HG03457 (cell line): ENCODE measurements at regions not wholly inside any gene's neighbourhood (a gene's known extent, or its start where the extent isn't known, plus 50 kb on each side); places are given as distances from the start of the nearest gene placed in this dataset.

Source experiments
- ATAC-seq: cut with Tn5 transposase; IDR thresholded peaks from one replicate; pipeline ENCODE4 v1.9.1; 2021; ENCODE audit warnings: moderate number of reproducible peaks; ENCODE audit not compliant: unreplicated experiment

DNA sequence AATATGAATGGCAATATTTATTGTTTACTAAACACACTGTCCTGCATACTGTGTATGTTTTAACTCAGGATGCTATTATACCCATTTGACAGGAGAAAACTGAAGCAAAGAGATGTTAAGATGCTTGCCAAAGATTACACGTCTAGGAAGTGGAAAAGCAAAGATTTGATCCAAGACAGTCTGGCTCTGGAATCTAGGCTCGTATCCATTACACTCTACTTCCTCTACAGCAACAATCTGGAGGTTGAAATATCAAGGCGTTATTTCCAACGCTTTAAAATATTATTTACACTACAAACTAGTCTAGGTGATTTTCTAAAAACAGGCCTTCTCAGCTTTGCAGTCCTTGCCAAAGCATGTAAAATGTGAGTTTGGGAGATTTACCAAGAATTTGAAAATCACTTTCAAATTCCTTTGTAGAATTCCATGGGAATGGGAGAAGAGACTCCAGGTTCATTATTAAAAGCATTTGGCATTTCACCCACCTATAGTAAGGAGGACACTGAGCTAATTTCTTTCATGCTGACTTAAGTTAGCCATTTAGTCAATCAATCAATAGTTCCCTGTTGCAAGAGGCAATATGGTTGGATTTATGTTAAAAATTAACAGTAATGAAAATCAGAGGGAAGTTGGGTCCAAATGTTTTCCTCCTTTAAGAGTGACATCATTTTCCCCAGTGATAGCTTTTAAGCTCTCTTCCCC, 356.3 kb upstream of the SMARCA2 start:
- ATAC-seq: no peak

DNA sequence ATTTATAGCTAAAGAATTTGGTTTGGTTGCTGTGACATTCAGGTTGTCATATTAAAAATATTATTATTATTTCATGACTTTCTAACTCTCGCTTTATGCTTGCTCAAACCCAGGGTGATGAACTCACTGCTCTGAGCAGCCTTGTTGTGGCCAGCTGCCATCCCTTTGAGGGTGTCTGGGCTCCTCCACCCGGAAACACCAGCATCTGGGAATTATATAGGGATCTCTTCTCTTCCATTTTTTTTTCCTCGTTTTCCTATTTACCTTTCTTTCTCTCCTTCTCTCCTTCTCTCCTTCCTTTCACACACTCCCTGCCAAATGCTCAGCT, 355.8 kb upstream of the SMARCA2 start:
- no peak for ATAC-seq

DNA sequence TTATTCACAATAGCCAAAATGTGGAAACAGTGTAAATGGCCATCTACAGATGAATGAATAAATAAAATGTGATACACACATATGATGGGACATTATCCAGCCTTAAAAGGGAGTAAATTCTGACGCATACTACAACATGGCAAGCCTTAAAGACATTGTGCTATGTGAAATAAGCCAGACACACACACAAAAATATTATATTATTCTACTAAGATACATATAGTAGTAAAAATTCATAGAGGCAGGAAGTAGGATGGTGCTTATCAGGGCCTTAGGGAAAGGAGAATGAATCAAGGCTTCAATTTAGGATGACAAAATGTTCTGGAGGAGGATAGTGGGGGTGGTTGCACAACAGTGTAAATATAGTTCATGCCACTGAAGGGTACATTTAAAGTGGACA, 346.7 kb upstream of the SMARCA2 start:
- no peak for ATAC-seq

DNA sequence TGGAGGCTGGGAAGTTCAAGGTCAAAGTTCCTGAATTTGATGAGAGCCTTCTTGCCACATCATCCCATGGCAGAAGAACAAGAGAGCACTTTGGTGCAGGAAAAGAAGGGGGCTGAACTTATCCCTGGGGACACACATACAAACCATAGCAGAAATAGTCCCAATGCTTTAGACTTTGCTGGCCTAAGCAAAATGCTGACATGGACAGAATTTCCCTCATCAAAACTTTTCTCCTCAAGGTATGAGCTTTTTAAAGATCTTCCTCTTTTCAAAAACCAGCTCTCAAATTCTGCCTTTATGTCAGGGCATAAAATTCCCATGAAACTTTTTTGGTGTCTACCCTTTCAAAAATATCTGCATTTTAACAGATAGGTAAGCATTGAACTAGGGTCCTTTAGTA, 341.8 kb upstream of the SMARCA2 start:
- ATAC-seq: no peak

DNA sequence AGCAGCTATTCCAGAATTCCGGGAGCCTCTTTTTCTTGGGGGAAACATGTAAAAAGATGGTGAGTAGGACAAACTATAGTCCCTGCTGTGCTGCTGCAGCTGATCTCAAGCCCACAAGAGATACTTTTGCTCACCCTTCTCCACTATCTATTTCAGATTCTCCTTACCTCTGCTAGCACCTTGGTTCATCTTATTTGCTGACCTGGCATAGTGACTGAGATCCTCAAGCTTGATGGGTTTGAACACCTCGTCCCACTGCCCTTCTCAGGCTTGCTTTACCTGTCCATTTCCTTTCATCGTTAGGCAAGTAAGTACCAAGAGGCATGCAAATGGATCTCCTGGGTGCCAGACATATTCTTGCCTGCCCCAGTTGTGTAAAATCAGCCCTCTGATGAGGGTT, 338.4 kb upstream of the SMARCA2 start:
- no peak for ATAC-seq

DNA sequence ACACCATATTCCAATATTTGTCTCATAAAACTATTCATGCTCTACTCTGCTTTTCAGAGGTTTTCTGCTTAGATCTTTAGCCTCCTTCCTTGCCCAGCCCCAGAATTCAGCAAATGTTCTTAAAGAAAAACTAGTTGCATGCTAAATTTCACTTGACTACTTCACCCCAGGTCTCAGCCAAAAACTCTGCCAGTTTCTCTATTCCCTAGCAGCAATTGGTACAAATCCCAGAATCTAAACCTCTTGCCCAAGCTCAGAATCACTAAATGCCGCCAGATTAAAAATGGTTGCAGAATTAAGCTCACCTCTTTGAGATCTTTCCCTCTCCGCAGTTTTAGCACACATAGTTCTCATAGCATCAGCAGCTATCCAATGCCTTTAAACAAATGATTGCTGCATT, 331.2 kb upstream of the SMARCA2 start:
- no peak for ATAC-seq

DNA sequence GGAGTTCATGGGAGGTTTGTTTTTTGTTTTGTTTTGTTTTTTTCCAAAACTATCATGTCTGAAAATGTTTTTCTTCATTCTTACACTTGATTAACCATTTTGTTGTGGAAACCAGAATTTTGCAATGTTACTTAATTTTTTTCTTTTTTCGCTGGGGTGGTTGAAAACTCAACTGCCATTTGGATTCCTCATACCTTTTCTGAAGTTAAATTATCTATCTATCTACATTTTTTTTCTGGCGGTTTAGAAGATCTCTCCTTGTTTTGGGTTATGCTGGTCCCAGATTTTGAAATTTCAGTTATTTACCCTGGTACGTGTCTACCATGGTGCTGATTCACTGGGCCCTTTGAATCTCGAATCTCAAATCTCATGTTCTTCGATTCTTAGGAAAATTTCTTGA, 316.2 kb upstream of the SMARCA2 start:
- no peak for ATAC-seq

DNA sequence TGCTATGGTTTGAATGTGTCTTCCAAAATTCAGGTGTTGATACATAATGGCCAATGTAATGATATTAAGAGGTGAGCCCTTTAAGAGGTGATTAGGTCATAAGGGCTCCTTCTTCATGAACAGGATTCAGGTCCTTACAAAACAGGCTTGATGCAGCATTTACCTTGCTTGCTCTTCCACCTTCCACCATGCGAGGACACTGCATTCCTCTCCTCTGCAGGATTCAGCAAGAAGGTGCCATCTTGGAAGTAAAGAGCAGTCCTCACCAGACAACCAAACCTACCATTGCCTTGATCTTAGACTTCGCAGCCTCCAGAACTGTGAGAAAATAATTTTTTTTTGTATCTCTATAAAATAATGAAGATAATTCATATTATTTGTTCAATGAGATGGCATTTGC, 314.0 kb upstream of the SMARCA2 start:
- no peak for ATAC-seq

DNA sequence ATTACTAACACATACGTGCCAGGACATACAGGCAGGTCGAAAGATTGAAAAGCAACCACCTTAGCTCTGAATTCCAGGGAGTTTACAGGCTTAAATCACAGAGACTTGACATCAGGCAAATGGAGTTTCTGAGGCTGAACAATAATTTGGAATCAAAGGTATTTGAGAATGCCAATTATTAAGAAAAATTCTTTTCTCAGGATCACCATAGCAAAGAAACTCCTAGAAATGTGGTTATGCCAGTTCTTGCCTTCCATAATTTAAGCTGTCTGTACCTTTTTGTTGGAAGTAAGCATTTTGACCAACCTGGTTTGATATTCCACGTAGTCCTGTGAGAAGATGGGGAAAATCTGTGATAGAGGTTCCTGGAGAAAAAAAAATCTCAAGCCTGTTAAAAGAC, 312.4 kb upstream of the SMARCA2 start:
- no peak for ATAC-seq

DNA sequence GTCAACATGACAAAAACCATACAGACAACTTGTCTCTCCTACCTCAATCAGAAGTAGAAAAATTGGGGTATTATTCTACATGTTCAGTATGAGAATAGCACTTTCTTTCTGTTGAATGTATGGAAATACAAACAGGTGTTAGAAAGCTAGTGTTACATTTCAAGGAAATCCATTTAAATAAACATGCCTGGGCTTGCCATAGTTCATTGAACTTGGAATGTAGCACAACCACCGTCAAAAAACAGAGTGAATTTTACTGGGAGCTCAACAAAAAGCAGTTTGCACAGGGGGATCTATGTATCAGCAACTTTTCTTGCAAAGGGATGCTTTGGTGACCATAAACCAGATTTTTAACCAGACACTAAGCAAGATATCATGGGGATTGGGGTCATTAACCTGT, 307.9 kb upstream of the SMARCA2 start:
- no peak for ATAC-seq

DNA sequence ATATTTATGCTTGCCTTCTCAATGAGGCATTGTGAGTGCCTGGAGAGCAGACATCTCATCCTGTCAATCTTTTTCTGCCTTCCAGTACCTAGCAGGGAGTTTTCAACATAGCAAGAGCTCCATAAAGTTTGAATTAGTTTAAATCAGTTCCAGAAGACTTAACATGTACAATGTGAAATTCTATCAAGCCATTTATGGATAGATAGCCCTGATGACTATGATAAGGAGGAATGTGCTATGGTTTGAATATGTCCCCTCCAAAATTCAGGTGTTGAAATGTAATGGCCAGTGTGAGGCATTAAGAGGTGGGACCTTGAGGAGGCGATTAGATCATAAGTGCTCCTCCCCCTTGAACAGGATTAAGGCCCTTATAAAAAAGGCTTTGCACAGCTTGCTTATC, 306.9 kb upstream of the SMARCA2 start:
- no peak for ATAC-seq

DNA sequence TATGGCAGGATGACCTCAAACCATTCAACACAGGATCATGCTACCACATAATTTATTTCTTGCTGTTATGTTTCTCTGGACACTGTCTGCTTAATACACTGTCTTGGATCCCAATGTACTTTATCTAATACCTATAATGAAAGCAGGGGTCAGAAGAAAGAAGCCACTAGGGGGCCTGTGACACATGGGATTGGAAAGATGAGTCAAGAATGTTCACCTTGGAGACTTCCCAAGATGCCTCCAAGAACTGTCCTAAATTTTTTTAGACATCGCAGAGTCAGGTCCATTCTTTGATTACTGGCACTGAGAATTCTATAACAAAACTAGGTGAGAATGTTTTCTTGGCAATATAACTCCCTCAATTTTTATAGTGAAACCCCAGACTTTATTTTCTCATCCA, 305.8 kb upstream of the SMARCA2 start:
- ATAC-seq: no peak

DNA sequence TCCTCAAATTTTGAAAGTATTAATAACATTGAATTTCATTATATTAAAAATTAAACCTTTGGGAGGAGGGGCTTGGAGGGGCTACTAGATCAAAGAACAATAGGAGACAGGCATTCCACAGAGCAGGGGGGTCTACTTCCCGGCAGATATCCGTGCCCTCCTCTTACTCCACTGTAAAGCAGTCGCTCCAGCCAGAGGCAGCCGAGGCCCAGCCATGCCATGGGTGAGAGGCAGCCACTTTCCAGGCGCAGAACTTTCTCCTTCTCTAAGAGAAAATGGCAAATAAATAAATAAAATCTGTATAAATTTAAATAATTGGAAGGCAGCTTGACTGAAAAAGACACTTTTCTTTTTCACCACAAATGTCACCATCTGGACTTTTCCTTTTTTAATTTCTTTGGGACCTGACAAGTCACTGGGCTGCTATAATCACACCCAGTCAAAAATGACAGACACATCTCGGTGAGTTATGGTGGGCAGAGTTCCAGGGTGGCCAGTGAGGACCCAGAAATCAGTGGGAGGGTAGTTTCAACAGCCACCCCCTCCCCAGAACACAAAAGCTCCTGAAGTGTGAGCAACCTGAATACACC, 302.2 kb upstream of the SMARCA2 start:
- no peak for ATAC-seq

DNA sequence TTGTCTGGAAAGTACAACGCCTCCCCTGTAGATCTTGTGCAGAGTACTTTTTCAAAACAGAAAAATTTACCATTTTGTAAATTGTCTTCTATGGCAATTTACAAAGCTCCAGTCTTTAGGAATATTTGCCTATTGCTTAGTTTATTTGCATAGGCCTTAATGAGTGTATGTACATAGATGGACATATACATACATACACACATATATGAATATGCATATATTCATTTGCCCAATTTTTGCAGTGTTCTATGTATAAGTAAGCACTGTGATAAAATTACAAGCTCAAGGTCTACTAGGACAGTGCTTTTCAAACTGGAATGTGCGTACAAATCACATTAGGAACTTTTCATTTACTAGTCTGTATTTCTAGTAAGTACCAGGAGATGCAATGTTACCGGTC, 301.3 kb upstream of the SMARCA2 start:
- no peak for ATAC-seq

DNA sequence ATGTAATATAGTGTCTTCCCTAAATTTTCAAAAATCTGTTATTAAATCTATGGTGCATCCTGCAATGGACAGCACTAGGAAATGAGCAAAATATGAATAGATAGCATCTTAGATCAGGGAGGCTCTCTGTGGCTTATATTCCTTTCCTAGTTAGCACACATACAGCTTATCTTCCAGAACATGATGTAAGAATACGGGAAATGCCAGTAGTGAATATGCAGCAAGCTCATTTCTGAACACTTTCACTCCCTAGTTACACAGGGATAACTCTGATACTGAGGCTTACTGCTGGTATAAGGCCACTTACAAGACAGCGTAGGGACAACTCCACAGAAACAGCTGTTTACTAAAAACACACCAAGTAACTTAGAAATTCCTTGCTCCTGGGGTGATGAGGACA, 297.3 kb upstream of the SMARCA2 start:
- ATAC-seq: no peak

DNA sequence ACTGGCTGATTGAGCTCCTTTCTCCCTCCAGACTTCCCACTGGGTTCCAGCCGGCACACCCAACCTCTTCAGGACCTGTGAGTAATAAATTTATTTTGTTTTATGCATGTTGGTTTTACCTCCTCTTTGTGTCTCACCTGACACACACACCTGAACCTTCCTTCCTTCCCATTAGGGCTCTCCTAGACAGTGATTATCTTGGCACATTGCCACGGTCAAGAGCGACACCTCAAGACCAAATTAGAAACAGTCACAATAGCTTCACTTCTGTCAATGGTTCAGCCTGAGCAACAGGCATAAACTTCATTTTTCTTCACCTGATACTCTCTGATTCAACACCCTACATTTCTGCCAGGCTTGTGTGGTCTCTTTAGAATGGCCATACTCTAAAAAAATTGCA, 296.3 kb upstream of the SMARCA2 start:
- no peak for ATAC-seq

DNA sequence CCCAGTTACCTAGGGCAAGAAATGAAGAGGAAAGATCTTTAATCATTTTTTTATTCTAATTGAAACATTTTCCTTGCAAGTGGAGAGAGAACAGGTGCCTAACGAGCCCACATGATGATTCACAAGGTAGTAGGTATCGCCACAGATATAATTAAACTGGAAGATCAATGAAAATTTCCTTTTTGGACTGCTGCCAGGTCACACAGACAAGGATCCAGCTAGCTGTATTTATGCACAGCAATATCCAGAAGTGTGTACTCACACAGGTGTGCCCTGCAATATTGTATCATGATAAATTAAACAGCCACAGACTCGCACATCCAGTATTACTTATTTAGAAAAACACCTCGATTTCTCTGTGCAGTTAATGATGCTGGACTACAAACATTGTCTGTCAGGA, 294.0 kb upstream of the SMARCA2 start:
- ATAC-seq: no peak

DNA sequence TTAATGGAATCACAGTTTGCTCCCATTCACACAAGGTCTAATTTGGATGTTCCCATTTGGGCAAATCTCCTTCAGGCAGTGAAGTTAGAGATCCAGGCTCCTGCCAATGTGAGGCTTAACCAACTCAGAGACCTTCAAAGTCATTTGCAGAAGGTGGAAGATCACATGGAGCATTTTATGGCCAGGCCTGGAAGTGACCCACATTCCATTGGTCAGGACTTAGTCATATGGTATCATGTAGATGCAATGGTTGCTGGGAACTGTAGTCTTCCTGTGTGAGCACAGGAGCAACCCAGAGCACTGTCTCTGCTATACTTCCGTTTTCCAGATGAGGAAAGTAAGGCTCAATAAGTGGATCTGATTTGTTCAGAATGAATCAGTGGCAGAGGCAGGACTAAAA, 292.7 kb upstream of the SMARCA2 start:
- ATAC-seq: no peak

DNA sequence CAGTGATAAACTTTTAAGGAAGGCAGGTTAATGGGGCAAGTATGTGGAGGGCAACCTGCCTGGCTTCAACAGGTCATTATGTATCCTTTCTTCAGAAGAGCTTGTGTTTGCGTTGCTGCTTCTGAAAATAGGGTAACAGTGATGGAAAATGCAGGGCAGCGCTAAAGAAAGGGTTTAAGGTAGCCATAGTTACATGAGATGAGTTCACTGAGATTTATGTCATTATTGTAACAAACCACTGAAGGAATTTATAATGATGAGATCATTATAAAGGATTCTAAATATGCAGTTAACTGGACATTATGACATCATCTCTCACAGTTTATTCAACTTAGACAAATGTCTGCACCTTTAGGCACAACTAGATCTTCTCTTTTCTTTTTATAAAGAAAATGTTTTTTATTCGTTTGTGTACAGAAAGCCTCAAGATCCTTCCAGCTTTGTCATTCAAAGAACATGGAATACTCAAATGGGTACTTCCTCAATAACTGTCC, 291.6 kb upstream of the SMARCA2 start:
- no peak for ATAC-seq

DNA sequence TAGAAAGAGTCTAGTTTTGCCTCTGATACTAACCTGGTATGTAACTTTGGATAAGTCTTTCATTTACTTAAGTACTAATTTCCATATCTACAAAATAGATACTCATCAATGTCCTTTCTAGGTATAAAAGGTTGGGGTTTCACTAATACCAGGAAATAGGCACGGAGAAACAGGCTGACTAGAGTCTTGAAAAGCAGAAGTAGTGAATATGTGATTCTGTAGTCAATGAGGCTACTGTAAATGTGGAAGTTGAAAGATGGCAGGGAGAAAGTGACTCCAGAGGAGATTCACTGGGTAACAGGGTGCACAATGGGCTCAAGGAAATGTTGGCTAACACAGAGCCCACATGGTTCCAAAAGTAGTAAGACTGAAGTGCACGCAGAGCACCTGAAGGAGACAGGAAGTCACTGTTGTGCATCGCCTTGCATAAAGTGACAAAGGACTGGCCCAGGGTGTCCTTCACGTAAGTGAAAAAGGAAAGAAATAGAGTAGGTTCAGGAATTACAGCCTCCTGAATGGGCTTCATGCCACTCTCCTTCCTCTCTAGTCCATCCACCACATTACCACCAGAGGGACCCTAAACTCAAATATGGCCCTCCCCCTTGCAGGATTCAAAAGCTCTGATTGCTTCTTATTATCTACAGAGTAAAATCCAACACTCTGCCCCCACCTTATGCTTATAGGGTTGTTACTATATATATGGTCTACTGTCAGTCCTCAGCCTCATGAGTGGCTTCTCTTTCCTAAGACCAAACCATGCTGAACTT, 288.0 kb upstream of the SMARCA2 start:
- no peak for ATAC-seq

DNA sequence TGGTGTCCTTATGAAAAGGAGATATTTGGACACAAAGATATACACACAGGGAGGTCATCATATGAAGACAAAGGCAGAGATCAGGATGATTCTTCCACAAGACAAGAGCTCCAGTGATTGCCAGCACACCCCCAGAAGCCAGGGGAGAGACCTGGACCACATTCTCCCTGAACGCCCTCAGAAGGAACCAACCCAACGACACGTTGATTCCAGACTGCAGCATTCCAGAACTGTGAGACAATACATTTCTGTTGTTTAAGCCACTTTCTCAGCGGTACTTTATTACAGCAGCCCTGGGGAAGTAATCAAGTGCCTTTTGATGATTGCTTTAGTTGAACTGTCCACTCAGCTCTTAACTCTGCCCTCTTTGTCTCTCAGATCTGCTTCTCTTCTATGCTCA, 285.5 kb upstream of the SMARCA2 start:
- no peak for ATAC-seq

DNA sequence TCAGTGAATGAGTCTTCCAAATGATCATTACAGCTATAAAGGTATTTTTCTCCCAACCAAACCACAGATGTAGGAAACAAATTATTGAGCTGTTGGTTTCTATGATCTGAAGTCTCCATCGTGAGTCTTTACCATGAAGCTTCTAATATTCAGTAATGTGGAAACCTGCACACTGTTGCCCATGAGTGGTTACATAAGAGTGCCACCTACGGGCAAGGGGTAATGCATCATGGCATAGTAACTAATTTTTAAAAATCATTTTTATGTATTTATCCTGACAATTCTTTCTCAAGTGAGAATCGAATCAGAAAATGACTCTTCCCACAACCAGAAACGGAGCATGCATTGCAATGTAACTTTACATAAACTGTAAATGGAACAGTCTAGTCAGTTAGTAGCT, 282.5 kb upstream of the SMARCA2 start:
- ATAC-seq: no peak
